PC-9 (cell line): ENCODE measurements at regions not wholly inside any gene's neighbourhood (a gene's known extent, or its start where the extent isn't known, plus 50 kb on each side); places are given as distances from the start of the nearest gene placed in this dataset.

Experiments
- BruUV-seq: library from RNA; stranded (reverse); fragments of 400-500 nt; replicated peaks from 2 replicates; lab custom pipeline; 2021; lab: Mats Ljungman, UMichigan
- CTCF ChIA-PET: fragments of 300-600 bp; sonication (Branson Sonifier 250); formaldehyde crosslinking; loops from one replicate; lab custom pipeline; 2022; ENCODE audit warnings: antibody characterized with exemption; lab: Charles Lee
- POLR2A ChIA-PET: fragments of 300-600 bp; sonication (Branson Sonifier 250); formaldehyde crosslinking; loops from one replicate; lab custom pipeline; 2022; ENCODE audit warnings: antibody characterized with exemption; ENCODE audit not compliant: unreplicated experiment; lab: Charles Lee
- DNase-seq, 2 experiments: peaks; one replicate each; pipeline versions ENCODE4 v3.0.0 to v3.0.0-alpha.2; 2015 to 2022; ENCODE audit warnings: mixed read lengths in 1 of 2
- H2AFZ ChIP-seq: fragments of 200-600 bp; sonication (generic); 2 replicates; pipeline ENCODE4 v1.8.1; 2017; ENCODE audit warnings: antibody characterized with exemption
- H3F3A ChIP-seq: fragments of 200-600 bp; sonication (generic); 2 replicates; pipeline ENCODE4 v1.8.1; 2017; ENCODE audit warnings: antibody characterized with exemption, mild to moderate bottlenecking, low read depth; ENCODE audit not compliant: insufficient read depth
- H3K27ac ChIP-seq: fragments of 200-600 bp; sonication (generic); 2 replicates; pipeline ENCODE4 v1.6.1; 2016; ENCODE audit warnings: mixed run types
- H3K27me3 ChIP-seq: fragments of 200-600 bp; sonication (generic); 2 replicates; pipeline ENCODE4 v1.6.1; 2016; ENCODE audit warnings: low read depth, mixed run types; ENCODE audit not compliant: insufficient read depth
- H3K36me3 ChIP-seq: fragments of 200-600 bp; sonication (generic); 2 replicates; pipeline ENCODE4 v1.6.1; 2016; ENCODE audit warnings: low read depth, mixed run types
- H3K4me1 ChIP-seq: fragments of 200-600 bp; sonication (generic); replicated peaks from 2 replicates; pipeline ENCODE4 v1.6.1; 2016; ENCODE audit warnings: mixed run types; ENCODE audit not compliant: insufficient read depth
- H3K4me2 ChIP-seq: fragments of 200-600 bp; sonication (generic); 2 replicates; pipeline ENCODE4 v1.6.1; 2017; ENCODE audit warnings: mixed run types
- H3K4me3 ChIP-seq: fragments of 200-600 bp; sonication (generic); 2 replicates; pipeline ENCODE4 v1.6.1; 2016; ENCODE audit warnings: mixed run types
- H3K79me2 ChIP-seq: fragments of 200-600 bp; sonication (generic); 2 replicates; pipeline ENCODE4 v1.6.1; 2017; ENCODE audit warnings: low read depth, mixed run types
- H3K9me2 ChIP-seq: fragments of 200-600 bp; sonication (generic); 2 replicates; pipeline ENCODE4 v1.8.1; 2017; ENCODE audit warnings: mild to moderate bottlenecking; ENCODE audit not compliant: insufficient read depth
- H3K9me3 ChIP-seq: fragments of 200-600 bp; sonication (generic); 2 replicates; pipeline ENCODE4 v1.8.1; 2016; ENCODE audit warnings: low read depth; ENCODE audit not compliant: insufficient read depth
- H4K20me1 ChIP-seq: fragments of 200-600 bp; sonication (generic); 2 replicates; pipeline ENCODE4 v1.8.1; 2017; ENCODE audit not compliant: insufficient read depth
- CTCF ChIP-seq: fragments of 200-600 bp; sonication (generic); conservative IDR thresholded peaks from 2 replicates; pipeline ENCODE4 v1.6.1; 2017; ENCODE audit warnings: mixed run types, antibody characterized with exemption, mild to moderate bottlenecking, moderate library complexity
- EZH2 ChIP-seq: fragments of 200-600 bp; sonication (generic); IDR thresholded peaks from 2 replicates; pipeline ENCODE4 v1.8.0; 2017; ENCODE audit warnings: antibody characterized with exemption, low read depth
- intact Hi-C: fragments of 100-400 bp; cut with micrococcal nuclease; formaldehyde crosslinking; loops from one replicate; pipeline ENCODE4 v1.10.0; 2022; ENCODE audit not compliant: unreplicated experiment

GRCh38 chr2:234631646-234632514, 135.0 kb upstream of the ARL4C start:
- intact Hi-C loops = loop anchor here (5.0 kb wide), 1 partner anchor 250 kb away; no protein-coding TSS in a partner anchor

GRCh38 chr2:234630801-234631261, 133.9 kb upstream of the ARL4C start:
- intact Hi-C loops = loop anchor here (5.0 kb wide), 1 partner anchor 251 kb away; no protein-coding TSS in a partner anchor
- peak; percentile 45 to 63 for DNase-seq
- TF ChIP-seq EZH2 = no peak
- no peak for TF ChIP-seq CTCF
- H3K36me3 ChIP-seq = no peaks in the 10 kb centered on the region
- H3K9me3 ChIP-seq = peaks cover 4% of the 10 kb centered on the region; the same call in 1 of the 2 replicates
- H3K27me3 ChIP-seq = no peaks in the 10 kb centered on the region
- H3F3A ChIP-seq = peaks cover 11% of the 10 kb centered on the region; the same call in 1 of the 2 replicates
- H4K20me1 ChIP-seq = no peaks in the 10 kb centered on the region
- H3K4me3 ChIP-seq = no peak overlapping the region
- ChIA-PET POLR2A (interaction anchor here (0.6 kb wide), 1 partner anchor 47 kb away, joined by 4 read pairs; no protein-coding TSS in a partner anchor), CTCF (interaction anchor here (1.0 kb wide), 1 partner anchor 250 kb away, joined by 3 read pairs; no protein-coding TSS in a partner anchor)
- no peaks in the 10 kb centered on the region for H3K9me2 ChIP-seq
- no peak overlapping the region for H2AFZ ChIP-seq
- peaks cover 32% of the 10 kb centered on the region for H3K4me1 ChIP-seq
- no peak overlapping the region for H3K4me2 ChIP-seq
- H3K79me2 ChIP-seq = no peaks in the 10 kb centered on the region
- no TSS peak for BruUV-seq
- H3K27ac ChIP-seq = no peak overlapping the region

More at GRCh38 chr2:234631646-234632514, 135.0 kb upstream of the ARL4C start:
- peak in 1 of 2 experiments; percentile 31 for DNase-seq
- ChIA-PET POLR2A (no interaction called here), CTCF (no interaction called here)
- H3K79me2 ChIP-seq = no peaks in the 10 kb centered on the region
- no peaks in the 10 kb centered on the region for H3K27me3 ChIP-seq
- no peak overlapping the region for H3K4me3 ChIP-seq
- H2AFZ ChIP-seq = no peak overlapping the region
- H3K36me3 ChIP-seq = no peaks in the 10 kb centered on the region
- H3K4me2 ChIP-seq = no peak overlapping the region
- H4K20me1 ChIP-seq = no peaks in the 10 kb centered on the region
- no peaks in the 10 kb centered on the region for H3K9me2 ChIP-seq
- peaks cover 32% of the 10 kb centered on the region for H3K4me1 ChIP-seq
- H3K9me3 ChIP-seq = peaks cover 4% of the 10 kb centered on the region; the same call in 1 of the 2 replicates
- no peak overlapping the region for H3K27ac ChIP-seq
- peaks cover 11% of the 10 kb centered on the region; the same call in 1 of the 2 replicates for H3F3A ChIP-seq
- TF ChIP-seq EZH2 (no peak), CTCF (no peak)
- BruUV-seq = no TSS peak

GRCh38 chr2:234629596-234629995, 132.7 kb upstream of the ARL4C start:
- DNase-seq = no peak
- Histone ChIP-seq H3K27ac (no peak overlapping the region), H3K36me3 (no peaks in the 10 kb centered on the region), H3F3A (peaks cover 11% of the 10 kb centered on the region; the same call in 1 of the 2 replicates), H4K20me1 (no peaks in the 10 kb centered on the region), H3K4me1 (peaks cover 29% of the 10 kb centered on the region), H3K4me3 (no peak overlapping the region), H3K9me2 (no peaks in the 10 kb centered on the region), H2AFZ (no peak overlapping the region), H3K9me3 (no peaks in the 10 kb centered on the region), H3K4me2 (no peak overlapping the region), H3K79me2 (no peaks in the 10 kb centered on the region), H3K27me3 (no peaks in the 10 kb centered on the region)
- intact Hi-C loops = no loop called here
- BruUV-seq = no TSS peak
- TF ChIP-seq EZH2 = no peak
- no peak for TF ChIP-seq CTCF
- CTCF ChIA-PET = interaction anchor here (0.6 kb wide), 1 partner anchor 219 kb away, joined by 3 read pairs; no protein-coding TSS in a partner anchor
- POLR2A ChIA-PET = interaction anchor here (0.6 kb wide), 1 partner anchor 31 kb away, joined by 3 read pairs; no protein-coding TSS in a partner anchor
